SU-DHL-6 (cell line): ENCODE measurements at regions not wholly inside any gene's neighbourhood (a gene's known extent, or its start where the extent isn't known, plus 50 kb on each side); places are given as distances from the start of the nearest gene placed in this dataset.

Experiments used
- H2AFZ ChIP-seq: fragments of 200-600 bp; sonication (generic); 2 replicates; pipeline ENCODE4 v1.6.1; 2014; ENCODE audit warnings: low read depth, mild to moderate bottlenecking, moderate library complexity, mixed read lengths, antibody characterized with exemption, low read length; ENCODE audit not compliant: severe bottlenecking
- H3F3A ChIP-seq: fragments of 200-600 bp; shearing (Covaris generic); 2 replicates; pipeline ENCODE4 v1.6.0; 2016; ENCODE audit warnings: antibody characterized with exemption, mild to moderate bottlenecking; ENCODE audit not compliant: insufficient read depth
- H3K27ac ChIP-seq: fragments of 200-600 bp; sonication (generic); 2 replicates; pipeline ENCODE4 v1.5.1; 2016; ENCODE audit warnings: low read depth, mild to moderate bottlenecking, low read length, moderate library complexity, mixed read lengths
- H3K27me3 ChIP-seq: fragments of 200-600 bp; sonication (generic), shearing (Covaris generic); 2 replicates; pipeline ENCODE4 v1.6.0; 2014; ENCODE audit warnings: mild to moderate bottlenecking, low read length
- H3K36me3 ChIP-seq: fragments of 200-600 bp; sonication (generic); 2 replicates; pipeline ENCODE4 v1.6.1; 2014; ENCODE audit warnings: mild to moderate bottlenecking, low read length, mixed read lengths
- H3K4me2 ChIP-seq: fragments of 300-600, 200-600 bp; shearing (Covaris generic), sonication (generic); 2 replicates; pipeline ENCODE4 v1.6.0; 2014; ENCODE audit warnings: low read length, low read depth, mild to moderate bottlenecking; ENCODE audit not compliant: poor library complexity, severe bottlenecking
- H3K4me3 ChIP-seq: fragments of 200-600 bp; sonication (generic); 2 replicates; pipeline ENCODE4 v1.5.1; 2014; ENCODE audit warnings: antibody characterized with exemption, low read length, mild to moderate bottlenecking, mixed read lengths; ENCODE audit not compliant: insufficient read depth, poor library complexity, severe bottlenecking
- H3K79me2 ChIP-seq: fragments of 200-600 bp; sonication (generic); 2 replicates; pipeline ENCODE4 v1.6.1; 2014; ENCODE audit warnings: mild to moderate bottlenecking, low read length, moderate library complexity; ENCODE audit not compliant: insufficient read depth
- H3K9ac ChIP-seq: fragments of 200-600 bp; sonication (generic); 2 replicates; pipeline ENCODE4 v1.7.0; 2014; ENCODE audit warnings: mild to moderate bottlenecking, low read length
- H3K9me2 ChIP-seq: fragments of 200-600 bp; sonication (generic); replicated peaks from 2 replicates; pipeline ENCODE4 v1.6.1; 2014; ENCODE audit warnings: low read length; ENCODE audit not compliant: insufficient read depth
- H3K9me3 ChIP-seq: fragments of 200-600 bp; sonication (generic); 2 replicates; pipeline ENCODE4 v1.6.1; 2014; ENCODE audit warnings: low read length, mixed read lengths; ENCODE audit not compliant: insufficient read depth
- H4K20me1 ChIP-seq: fragments of 200-600 bp; sonication (generic); 2 replicates; pipeline ENCODE4 v1.6.1; 2014; ENCODE audit warnings: low read depth, mild to moderate bottlenecking, antibody characterized with exemption, low read length, moderate library complexity, mixed read lengths
- EZH2phosphoT487 ChIP-seq: fragments of 200-600 bp; sonication (generic), shearing (Covaris generic); conservative IDR thresholded peaks from 2 replicates; pipeline ENCODE4 v1.6.1; 2018; ENCODE audit warnings: mild to moderate bottlenecking, antibody characterized with exemption, low read length, moderate library complexity, mixed read lengths
- TF ChIP-seq, protein P1 (sequence below): fragments of 200-600 bp; sonication (generic); IDR thresholded peaks from one replicate; pipeline ENCODE4 v1.5.1; 2017; ENCODE audit warnings: antibody characterized with exemption, mild to moderate bottlenecking, low read length, moderate library complexity; ENCODE audit not compliant: insufficient read depth, poor library complexity, severe bottlenecking

DNA sequence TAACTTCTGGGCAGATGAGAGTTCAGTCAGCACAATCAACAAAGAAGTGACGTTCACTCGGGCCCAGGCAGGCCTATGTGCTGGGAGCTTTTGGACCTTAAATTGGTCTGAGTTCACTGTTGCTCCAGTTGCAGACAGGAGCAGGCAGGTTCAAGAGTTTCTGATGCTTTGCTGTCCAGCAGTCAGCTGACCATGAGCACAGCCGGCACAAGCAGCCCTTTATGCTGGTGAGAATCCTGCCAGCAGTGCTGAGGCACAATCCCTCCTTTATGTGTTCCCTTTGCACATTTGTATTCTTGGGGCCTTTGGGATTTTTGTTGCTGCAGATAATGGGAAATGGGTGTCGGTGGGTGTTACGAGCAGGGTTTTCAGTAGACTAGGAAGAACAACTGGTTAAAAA lies 81.2 kb upstream of the GOLGA8J start:
- TF ChIP-seq EZH2phosphoT487 = no peak
- TF ChIP-seq, protein P1, sequence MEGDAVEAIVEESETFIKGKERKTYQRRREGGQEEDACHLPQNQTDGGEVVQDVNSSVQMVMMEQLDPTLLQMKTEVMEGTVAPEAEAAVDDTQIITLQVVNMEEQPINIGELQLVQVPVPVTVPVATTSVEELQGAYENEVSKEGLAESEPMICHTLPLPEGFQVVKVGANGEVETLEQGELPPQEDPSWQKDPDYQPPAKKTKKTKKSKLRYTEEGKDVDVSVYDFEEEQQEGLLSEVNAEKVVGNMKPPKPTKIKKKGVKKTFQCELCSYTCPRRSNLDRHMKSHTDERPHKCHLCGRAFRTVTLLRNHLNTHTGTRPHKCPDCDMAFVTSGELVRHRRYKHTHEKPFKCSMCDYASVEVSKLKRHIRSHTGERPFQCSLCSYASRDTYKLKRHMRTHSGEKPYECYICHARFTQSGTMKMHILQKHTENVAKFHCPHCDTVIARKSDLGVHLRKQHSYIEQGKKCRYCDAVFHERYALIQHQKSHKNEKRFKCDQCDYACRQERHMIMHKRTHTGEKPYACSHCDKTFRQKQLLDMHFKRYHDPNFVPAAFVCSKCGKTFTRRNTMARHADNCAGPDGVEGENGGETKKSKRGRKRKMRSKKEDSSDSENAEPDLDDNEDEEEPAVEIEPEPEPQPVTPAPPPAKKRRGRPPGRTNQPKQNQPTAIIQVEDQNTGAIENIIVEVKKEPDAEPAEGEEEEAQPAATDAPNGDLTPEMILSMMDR = no peak
- no peaks in the 10 kb centered on the region for H4K20me1 ChIP-seq
- no peak overlapping the region for H2AFZ ChIP-seq
- H3K4me2 ChIP-seq = no peak overlapping the region
- H3K79me2 ChIP-seq = no peaks in the 10 kb centered on the region
- no peaks in the 10 kb centered on the region for H3K9me3 ChIP-seq
- no peaks in the 10 kb centered on the region for H3K27me3 ChIP-seq
- no peak overlapping the region for H3K9ac ChIP-seq
- H3K27ac ChIP-seq = no peak overlapping the region
- H3K4me3 ChIP-seq = no peak overlapping the region
- H3F3A ChIP-seq = no peaks in the 10 kb centered on the region
- no peaks in the 10 kb centered on the region for H3K9me2 ChIP-seq
- H3K36me3 ChIP-seq = no peaks in the 10 kb centered on the region

GRCh38 chr15:29998033-29998432 lies 84.7 kb upstream of the GOLGA8J start:
- H3K9me2 ChIP-seq = no peaks in the 10 kb centered on the region
- no peak overlapping the region for H3K4me2 ChIP-seq
- no peaks in the 10 kb centered on the region for H3F3A ChIP-seq
- no peaks in the 10 kb centered on the region for H3K79me2 ChIP-seq
- H3K4me3 ChIP-seq = no peak overlapping the region
- no peaks in the 10 kb centered on the region for H3K36me3 ChIP-seq
- no peak overlapping the region for H3K27ac ChIP-seq
- H3K9ac ChIP-seq = no peak overlapping the region
- TF ChIP-seq EZH2phosphoT487 = no peak
- TF ChIP-seq, protein P1 = no peak
- H2AFZ ChIP-seq = no peak overlapping the region
- H3K9me3 ChIP-seq = no peaks in the 10 kb centered on the region
- no peaks in the 10 kb centered on the region for H3K27me3 ChIP-seq
- no peaks in the 10 kb centered on the region for H4K20me1 ChIP-seq

DNA sequence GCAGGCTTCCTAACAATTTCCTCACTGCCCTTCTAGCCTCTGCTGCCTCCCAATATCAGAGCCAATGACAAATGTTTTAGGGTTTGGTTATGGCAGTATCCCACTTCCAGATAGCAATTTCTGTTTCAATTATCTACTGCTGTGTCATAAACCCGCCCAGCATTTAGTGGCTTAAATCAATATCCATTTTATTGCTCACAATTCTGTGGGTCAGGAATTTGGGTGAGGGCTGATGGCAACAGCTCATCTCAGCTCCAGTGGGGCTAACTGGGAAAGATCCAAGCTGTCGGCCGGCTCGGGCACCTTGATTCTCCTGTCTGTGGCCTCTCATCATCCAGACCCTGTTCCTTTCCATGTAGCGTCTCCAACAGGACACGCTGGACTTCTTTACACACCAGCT lies 85.3 kb upstream of the GOLGA8J start:
- no peaks in the 10 kb centered on the region for H3K27me3 ChIP-seq
- no peaks in the 10 kb centered on the region for H3K9me3 ChIP-seq
- H2AFZ ChIP-seq = no peak overlapping the region
- H3F3A ChIP-seq = no peaks in the 10 kb centered on the region
- H3K9ac ChIP-seq = no peak overlapping the region
- no peaks in the 10 kb centered on the region for H4K20me1 ChIP-seq
- no peaks in the 10 kb centered on the region for H3K79me2 ChIP-seq
- no peaks in the 10 kb centered on the region for H3K9me2 ChIP-seq
- TF ChIP-seq, protein P1 = no peak
- no peak for TF ChIP-seq EZH2phosphoT487
- H3K27ac ChIP-seq = no peak overlapping the region
- H3K4me3 ChIP-seq = no peak overlapping the region
- H3K36me3 ChIP-seq = no peaks in the 10 kb centered on the region
- H3K4me2 ChIP-seq = no peak overlapping the region
